UCSD-AML1 (cell line): ENCODE measurements at regions not wholly inside any gene's neighbourhood (a gene's known extent, or its start where the extent isn't known, plus 50 kb on each side); places are given as distances from the start of the nearest gene placed in this dataset.
"Not testable (repeated sequence)": the region's sequence is repeated elsewhere in the genome, so short reads cannot be mapped to it uniquely, and the experiment has no call there.

Source experiments
- DNase-seq: peaks from one replicate; lab custom pipeline; 2025; ENCODE audit not compliant: unreplicated experiment; lab: John Stamatoyannopoulos, UW

GRCh38 chr2:8254214-8254613 is 427.6 kb upstream of the ID2 start:
- DNase-seq, result not testable (repeated sequence)

- DNase-seq, result no peak
These were observed 426.9 kb upstream of the ID2 start for GRCh38 chr2:8254791-8255447.

- no peak for DNase-seq
These were observed 426.4 kb upstream of the ID2 start for GRCh38 chr2:8255448-8255800.

- DNase-seq, result no peak
These were observed 425.0 kb upstream of the ID2 start for GRCh38 chr2:8256905-8257304.

GRCh38 chr2:8257502-8257901 is 424.4 kb upstream of the ID2 start:
- DNase-seq, result no peak

GRCh38 chr2:8258406-8258805 is 423.4 kb upstream of the ID2 start:
- DNase-seq, result no peak

GRCh38 chr2:8259106-8259840 is 422.6 kb upstream of the ID2 start:
- no peak for DNase-seq

- no peak for DNase-seq
These were observed 422.0 kb upstream of the ID2 start for GRCh38 chr2:8259841-8260178.

GRCh38 chr2:8260213-8260612 is 421.6 kb upstream of the ID2 start:
- DNase-seq, result no peak

GRCh38 chr2:8263901-8264300 is 418.0 kb upstream of the ID2 start:
- no peak for DNase-seq

GRCh38 chr2:8264981-8265380 is 416.9 kb upstream of the ID2 start:
- DNase-seq, result no peak

GRCh38 chr2:8265476-8266226 is 416.2 kb upstream of the ID2 start:
- DNase-seq, result no peak

GRCh38 chr2:8266563-8266962 is 415.3 kb upstream of the ID2 start:
- DNase-seq, result no peak

GRCh38 chr2:8267048-8267447 is 414.8 kb upstream of the ID2 start:
- DNase-seq, result no peak

GRCh38 chr2:8267721-8268120 is 414.1 kb upstream of the ID2 start:
- DNase-seq, result no peak

GRCh38 chr2:8268172-8268783 is 413.6 kb upstream of the ID2 start:
- DNase-seq, result no peak

GRCh38 chr2:8270699-8271098 is 411.2 kb upstream of the ID2 start:
- DNase-seq, result no peak

- DNase-seq, result no peak
These were observed 410.4 kb upstream of the ID2 start for GRCh38 chr2:8271461-8271860.

- no peak for DNase-seq
These were observed 405.8 kb upstream of the ID2 start for GRCh38 chr2:8276026-8276425.

- DNase-seq, result no peak
These were observed 403.8 kb upstream of the ID2 start for GRCh38 chr2:8277921-8278571.

- DNase-seq, result no peak
These were observed 403.0 kb upstream of the ID2 start for GRCh38 chr2:8278709-8279354.
